SW480 (cell line): ENCODE measurements at regions not wholly inside any gene's neighbourhood (a gene's known extent, or its start where the extent isn't known, plus 50 kb on each side); places are given as distances from the start of the nearest gene placed in this dataset.
A peak's percentile ranks its signal among the peaks of the same experiment; 100 is the strongest.

Experiments used
- DNase-seq: peaks from one replicate; pipeline ENCODE4 v3.0.0-alpha.2; 2016; ENCODE audit warnings: low spot score

DNA sequence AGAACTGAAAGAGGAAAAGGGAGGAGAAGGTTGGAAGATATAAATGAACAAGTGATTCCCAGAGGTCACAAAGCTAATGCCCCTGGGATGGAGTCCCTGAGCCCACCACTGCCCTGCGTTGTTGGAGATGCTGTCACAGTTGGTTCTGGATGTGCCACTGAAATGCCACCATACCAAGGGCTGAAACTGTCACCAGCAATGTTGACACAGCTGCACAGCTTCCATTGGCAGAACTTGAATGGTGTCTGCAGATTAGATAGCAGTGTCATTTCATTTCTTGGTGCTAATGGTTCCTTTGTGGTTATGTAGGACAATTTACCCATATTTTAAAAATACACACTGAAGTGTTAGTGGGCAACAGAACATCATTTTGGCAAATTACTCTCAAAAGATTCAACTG is 120.7 kb downstream of the TBXT start:
- DNase-seq: no peak

DNA sequence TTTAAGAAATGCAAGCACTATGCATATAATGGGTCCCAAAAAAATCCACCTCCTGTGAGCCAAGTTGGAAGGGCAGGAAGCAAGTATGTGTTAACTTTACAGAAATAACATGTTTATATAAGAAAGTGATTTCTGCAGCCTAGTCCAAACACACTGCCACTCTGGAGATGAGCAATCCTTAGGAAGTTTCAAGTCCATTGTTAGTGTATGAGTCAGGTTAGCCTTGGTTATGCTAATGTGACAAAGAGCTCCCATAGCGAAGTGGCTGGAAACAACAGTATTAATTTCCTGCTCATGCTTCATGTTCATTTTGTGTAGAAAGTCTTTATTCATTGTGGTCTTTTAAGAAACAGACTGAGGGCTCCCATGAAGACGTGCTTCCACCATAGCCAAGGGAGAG is 121.4 kb downstream of the TBXT start:
- no peak for DNase-seq

DNA sequence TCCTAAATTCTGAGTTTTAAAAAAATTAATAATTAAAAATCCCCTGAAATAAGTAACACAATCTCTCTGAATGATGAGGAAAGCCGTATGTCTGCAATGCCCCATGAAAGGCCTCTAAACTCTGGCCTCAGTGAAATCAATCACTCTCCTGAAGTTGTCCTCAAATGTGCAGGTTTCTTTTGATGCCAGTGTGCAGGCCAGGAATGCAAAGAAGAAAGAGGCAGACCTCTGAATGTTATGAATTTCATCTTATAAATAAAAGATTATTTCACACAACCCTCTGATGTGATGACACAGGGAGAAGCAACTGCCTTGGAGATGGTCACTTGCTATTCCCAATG is 121.8 kb downstream of the TBXT start:
- DNase-seq: no peak

DNA sequence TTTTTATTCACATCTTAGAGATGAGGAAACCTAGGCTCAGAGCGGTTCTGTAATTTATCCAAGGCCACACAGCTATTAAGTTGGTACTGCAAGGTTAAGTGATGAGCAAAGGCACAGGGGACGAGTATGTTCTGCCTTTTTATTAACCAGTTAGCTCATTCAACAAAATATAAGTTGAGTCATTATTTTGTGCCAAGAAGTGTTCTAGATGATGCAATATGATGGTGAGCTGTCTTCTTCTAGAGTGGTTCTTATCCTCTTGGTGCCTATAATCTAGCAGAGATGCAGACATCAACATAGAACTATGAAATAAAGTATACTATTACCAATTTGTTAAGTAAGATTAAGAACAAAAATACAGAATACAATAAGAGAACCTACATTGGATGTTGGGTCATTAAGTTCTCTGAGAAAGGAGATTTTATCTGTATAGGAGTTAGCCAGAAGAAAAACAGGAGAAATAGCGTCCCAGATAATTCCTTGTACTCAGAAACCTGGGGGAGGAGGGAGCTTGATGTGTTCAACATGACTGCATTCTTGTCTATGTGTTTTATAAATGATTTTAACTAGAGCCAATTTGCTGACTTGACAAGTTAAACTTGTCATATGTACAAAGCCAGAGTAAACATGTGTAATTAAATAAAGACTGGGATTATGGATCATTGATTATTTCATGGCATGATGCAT is 122.3 kb downstream of the TBXT start:
- no peak for DNase-seq

DNA sequence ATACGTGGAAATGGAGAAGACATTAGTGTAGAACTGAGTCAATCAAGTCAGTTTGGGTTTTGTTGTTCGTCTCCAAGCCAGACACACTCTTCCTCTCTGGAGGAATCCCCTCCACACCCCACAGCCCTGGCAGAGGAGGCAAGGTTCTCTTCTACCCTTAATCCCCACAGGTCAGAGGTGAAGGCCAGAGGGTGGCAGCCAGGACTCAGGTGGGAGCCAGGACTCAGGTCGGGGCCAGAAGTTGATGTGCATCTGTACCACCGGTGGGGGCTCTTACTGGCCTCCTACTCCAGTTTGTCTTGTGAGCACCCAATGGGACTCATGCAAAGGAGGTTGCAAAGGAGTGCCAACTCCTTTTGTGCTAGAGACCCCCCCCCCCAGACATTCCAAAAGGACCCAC is 126.4 kb downstream of the TBXT start:
- DNase-seq: no peak

DNA sequence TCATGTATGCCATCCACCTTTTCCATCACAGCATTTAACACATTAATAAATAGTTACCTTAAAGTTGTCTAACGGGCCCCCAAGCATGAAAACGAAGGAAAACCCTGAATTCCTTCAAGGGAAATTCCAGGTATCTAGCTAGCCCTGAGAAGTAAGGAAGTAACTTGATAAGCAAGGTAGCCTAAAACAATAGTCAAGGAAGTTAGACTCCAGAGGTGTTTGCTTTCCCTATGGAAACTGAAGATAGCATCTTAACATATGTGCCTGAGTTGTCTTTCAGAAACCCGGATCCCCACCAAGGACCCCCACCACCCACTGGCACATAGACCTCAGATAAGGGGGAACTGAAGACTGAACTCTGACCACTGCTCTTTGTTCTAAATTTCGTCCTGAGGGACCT is 127.4 kb downstream of the TBXT start:
- no peak for DNase-seq

DNA sequence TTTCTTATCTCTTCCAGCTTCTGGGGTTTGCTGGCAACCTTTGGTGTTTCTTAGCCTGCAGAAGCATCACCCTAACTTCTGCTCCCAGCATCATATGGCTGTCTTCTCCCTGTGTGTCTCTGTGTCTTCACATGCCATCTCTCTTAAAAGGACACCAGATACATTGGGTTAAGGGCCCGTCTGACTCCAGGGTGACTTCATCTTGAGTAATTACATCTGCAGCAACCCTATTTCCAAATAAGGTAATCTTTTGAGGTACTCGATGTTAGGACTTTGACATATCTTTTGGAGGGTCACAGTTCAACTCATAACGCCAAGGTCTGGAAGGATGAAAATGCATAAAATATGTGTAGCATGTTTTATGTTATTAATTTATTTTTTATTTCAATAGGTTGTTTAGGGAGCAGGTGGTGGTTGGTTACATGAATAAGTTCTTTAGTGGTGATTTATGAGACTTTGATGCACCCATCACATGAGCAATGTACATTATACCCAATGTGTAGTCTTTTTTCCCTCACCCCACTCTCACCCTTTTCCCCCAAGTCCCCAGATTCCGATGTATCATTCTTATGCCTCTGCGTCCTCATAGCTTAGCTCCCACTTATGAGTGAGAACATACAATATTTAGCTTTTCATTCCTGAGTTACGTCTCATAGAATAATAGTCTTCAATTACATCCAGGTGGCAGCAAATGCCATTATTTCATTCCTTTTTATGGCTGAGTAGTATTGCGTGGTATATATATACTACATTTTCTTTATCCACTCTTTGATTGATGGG is 131.1 kb downstream of the TBXT start:
- DNase-seq: no peak

DNA sequence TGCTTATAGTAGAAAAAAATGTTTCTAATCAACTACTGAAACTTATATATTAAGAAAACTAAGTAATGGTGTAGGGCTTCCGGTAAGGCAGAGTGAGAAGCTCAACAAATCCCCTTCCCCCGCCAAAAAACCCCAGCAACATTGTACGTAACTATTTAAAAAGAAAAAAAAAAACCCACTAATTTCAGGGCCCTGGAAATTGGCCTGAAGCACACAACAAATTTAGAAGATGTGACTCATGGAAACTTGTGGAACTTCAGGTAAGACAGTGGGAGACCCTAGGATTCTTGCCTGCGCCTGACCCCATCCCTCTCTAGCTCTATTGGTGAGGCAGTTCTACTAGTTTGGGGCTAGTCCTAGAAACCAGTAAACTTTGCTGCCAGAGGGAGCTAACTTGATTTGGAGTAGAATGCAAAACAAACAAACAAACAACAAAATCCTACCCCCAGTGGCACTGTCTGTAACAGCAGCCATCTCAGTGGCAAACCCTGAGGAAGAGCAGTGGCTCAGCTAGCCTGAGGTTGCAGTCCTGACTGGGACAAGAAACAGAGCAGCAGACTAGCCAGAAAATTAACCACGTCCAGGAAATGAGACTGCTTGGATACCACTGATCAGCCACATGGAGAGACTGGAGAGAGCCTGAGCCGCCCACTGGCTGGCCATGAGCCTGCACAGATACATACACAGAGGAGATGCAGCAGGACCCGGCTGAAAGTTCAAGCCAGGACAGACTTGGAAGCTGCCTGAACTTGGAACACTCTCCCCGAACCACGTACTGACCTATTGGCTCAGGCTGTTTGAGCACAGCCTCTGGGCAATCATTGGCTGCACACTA is 135.1 kb downstream of the TBXT start:
- DNase-seq: peak; percentile 10

DNA sequence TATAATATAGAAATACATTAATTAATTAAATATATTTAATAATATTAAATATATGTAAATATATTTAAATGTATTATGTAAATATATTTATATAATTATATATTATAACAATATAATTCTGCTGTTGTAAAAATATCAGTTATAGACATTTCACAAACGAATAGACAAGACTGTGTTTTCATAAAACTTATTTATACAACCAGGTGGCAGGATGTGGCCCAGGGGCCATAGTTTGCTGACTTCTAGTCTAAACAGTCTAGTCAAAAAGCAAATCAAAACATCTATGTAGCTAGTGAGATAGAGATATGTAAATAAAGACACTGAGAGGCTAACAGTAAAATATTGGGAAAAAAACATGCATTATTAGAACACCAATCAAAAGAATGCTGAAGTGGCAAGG is 136.4 kb downstream of the TBXT start:
- no peak for DNase-seq

DNA sequence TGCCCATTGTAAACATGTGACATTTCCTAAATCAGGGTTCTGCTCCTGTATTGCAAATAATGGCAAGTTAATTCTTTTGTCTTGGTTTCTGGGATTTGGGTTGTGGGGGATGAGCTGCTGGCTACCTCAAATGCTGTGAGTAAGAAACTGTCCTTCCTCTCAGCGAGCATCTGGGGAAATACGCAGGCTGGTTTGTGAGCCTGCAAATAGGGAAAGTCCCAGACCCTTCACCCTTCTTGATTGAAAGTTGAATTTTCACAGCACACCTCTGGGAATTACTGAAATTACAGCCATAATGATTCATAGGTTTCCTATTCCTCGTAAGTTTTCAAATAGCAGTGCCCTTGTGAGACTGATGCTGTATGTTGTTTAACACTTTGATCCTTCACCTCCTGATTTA is 138.1 kb downstream of the TBXT start:
- DNase-seq: no peak

DNA sequence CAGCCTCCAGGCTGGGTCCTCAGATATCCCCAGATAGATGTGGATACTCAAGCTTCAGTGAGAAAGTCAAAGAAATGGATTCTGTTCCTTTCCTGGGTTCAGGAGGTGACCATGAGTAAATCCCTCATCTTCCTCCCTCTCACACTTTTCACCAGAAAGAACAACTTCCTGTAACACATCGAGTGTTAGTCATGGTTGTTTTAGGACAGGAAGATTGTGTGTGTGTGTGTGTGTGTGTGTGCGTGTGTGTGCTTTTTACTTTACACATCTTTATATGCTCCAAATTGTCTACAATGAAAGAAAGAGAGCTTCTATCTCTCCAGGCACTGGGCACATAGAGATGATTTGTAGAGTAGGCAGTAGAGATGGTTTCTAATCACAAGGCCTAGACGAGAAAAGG is 139.9 kb downstream of the TBXT start:
- no peak for DNase-seq

DNA sequence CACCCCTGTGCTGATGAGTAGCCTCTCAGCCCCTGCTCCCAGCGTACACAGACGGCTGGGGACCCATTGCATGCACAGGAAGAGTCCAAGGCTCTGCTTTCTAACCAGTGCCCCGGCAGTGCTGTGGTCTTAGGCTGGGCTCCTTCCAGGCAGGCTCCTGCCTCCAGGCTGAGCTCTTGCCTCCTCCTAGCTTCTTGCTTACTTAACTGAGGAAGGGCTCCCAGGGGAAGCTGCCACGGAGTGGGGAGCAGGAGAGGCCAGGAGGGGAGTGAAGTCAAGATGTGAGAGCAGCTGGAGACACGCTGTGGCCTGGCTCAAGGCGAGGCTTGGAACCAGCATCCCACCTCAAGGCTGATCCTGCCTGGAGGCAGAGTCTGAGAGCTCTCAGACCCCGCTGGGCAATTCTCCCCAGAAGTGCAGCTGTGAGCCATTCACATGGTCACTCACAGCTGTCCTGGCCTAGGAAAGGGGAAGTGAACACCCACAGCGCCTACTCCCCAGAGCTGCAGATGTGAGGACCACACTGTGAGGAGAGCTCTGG is 141.0 kb downstream of the TBXT start:
- DNase-seq: no peak

DNA sequence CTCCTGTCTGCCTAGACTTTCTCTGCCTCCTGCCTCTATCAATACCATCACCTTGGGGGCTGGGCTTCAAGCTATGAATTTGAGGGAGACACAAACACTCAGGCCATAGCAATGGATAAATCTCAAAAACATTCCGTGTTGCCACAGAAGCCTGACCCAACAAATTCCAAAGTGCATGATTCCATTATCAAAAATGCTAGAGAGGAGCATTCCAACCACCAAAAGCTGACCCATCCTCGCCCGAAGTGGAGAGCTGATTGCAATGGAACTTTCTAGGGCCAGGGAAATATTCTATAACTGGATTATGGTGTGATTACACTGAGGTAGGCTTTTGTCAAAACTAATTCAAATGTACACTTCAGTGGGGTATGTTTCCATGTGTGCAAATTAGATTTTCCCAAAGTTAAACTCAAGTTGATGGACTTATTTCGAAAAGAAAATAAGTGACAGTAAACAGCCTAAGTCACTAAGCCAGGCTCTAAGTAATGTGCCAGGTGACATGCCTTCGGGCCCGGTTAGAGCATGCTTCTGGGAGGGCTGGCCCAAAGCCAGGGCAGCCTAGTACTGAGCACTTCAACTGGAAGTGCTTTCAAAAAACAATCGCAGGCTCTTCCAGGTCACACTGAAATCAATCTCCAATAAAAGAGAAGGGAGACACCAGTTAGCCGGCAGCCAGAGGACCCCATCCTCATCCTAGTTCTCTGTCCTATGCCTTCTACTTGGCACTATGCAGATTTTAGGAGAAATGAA is 142.3 kb downstream of the TBXT start:
- no peak for DNase-seq

DNA sequence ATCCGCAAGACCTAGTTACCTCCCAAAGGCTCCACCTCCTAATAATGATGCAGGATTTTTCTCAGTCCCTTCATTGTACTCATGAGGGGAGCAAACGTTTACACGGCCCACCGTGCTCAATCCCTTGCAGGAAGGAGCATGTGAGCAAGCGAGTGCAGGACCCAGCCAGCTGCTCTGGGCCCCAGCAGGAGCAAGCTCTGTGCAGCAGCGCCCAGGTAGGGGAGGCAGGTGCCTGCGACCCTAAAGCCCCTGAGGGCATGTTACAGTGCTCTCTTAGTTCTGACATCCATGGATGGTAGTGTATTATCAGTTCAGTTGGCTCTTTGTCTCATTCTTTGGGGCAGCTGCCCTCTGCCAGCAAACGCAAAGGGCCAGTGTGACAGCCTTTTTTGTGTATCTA is 143.4 kb downstream of the TBXT start:
- DNase-seq: no peak

DNA sequence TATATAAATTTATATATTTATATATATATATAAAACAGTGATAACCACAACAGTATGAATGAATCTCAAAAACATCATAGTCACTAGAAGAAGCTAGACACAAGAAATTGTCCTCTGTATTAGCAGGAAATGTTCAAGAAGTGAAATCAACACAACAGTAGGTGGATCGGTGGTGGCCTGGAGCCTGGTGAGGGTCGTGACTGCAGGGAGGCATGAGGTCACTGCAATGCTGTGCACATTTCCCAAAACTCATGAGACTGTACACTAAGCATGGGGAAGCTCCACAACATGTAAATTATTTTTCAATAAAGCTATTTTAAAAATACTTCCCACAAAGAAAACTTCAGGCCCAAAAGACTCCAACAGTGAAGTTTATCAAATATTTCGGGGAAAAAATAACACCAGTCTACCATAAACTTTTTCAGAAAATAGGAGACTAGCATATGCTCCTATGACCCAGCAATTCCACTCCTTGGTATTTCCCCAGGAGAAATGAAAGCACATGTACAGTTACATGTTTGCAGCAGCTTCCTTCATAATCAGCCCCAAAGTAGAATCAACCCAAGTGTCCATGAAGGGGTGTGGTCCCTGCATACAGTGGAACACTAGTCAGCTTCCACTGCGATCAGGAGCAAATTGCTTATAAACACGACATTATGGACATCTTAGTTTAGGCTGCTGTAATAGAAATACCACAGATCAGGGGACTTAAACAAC is 144.2 kb downstream of the TBXT start:
- no peak for DNase-seq

DNA sequence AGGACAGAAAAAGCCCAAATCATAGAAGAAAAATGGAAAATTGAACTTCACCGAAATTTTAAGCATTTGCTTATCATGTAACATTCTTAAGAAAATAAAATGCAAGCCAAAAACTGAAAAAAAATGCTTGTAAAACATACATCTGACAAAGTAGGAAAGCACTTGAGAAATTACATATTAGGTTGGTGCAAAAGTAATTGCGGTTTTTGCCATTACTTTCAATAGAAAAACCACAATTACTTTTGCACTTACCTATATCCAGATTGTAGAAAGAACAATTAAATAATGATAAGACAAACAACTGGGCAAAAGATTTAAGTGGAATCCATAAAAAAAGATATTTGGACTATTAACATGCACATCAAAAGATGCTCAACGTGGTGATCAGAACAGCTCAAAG is 146.2 kb downstream of the TBXT start:
- DNase-seq: no peak

DNA sequence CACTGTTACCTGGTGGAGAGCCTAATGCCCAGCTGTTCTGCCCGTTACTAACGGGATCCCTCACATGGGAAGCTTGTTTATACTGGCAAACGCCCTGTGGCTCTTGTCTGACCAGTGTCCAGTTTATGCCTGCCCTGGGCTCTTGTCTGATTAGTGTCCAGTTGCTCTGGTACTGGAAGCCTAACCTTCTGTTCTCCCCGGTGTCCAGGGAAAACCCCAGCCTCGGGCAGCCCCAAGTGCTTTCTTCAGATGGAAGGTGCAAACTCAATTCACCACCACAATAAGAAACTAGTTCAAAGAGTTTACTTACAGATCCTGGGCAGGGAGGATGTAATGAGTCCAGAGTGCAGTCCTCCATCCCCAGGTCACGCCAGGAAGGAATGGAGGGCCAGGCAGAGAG is 148.4 kb downstream of the TBXT start:
- no peak for DNase-seq

DNA sequence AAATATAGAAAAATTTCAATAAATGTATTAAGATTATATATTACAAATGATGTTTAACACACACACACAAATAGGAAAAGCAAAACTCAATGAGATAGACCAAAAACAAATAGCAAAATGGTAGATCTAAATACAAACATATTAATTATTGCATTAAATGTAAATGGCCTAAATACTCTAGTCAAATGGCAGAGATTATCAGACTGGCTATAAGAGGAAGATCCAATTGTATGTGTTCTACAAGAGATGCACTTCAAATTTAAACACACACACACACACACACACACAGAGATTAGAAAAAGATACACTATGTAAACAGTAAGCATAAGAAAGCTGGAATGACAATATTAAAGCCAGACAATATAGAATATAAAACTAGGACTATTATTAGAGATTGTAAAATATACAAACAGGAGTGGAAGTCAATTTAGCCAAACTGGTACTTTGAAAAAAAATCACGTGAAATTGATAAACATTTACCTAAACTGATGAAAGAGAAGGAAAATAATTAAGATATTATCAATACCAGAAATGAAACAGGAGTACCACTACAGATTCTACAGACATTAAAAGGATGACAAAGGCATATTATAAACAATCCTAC is 150.5 kb downstream of the TBXT start:
- DNase-seq: no peak

DNA sequence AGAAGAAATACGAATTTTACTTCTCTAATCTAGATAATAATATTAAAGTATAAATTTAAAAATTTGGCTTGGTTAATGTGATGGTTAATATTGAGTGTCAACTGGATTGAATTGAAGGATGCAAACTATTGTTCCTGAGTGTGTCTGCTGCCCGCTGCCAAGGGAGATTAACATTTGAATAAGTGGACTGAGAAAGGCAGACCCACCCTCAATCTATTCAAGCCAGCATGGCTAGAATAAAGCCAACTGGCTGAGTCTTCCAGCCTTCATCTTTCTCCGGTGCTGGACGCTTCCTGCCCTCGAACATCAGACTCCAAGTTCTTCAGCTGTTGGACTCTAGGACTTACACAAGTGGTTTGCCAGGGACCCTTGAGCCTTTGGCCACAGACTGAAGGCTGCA is 152.7 kb downstream of the TBXT start:
- no peak for DNase-seq

DNA sequence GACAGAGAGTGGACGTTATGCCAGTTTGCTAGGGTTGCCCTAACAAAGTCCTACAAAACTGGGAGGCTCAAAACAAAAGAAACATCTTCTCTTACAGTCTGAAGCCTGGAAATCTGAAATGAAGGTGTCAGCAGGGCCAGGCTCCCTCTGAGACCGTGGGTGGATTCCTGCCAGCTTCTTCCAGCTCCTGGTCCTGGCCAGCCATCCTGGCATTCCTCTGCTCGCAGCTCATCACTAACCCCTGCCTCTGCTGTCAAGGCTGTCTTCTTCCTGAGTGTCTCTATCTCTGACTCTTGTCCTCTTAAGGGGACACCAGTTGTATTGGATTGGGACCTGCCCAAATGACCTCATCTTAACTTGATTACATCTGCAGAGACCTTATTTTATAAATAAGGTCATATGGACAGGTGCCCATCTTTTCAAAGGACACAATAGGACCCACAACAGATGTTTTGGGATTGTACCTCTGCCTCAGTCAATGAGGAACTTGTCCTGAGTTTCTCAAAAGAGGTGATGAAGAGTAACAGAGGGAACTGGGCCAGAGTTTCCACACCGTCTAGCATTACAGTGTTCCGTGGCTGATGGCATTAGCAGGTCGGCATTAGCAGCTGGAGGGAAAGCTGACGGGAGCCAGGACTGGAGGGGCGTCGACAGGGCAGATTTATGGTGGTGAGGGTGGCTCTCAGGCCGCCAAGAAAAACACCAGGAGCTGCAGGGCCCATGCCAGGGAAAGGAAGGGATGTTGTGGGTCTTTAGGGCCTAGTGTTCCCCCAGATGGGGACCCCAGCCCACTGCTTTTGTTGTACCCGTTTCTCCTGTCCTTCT is 157.3 kb downstream of the TBXT start:
- no peak for DNase-seq
